DND-41 (cell line): ENCODE measurements at regions not wholly inside any gene's neighbourhood (a gene's known extent, or its start where the extent isn't known, plus 50 kb on each side); places are given as distances from the start of the nearest gene placed in this dataset.

Source experiments
- ATAC-seq: fragments of 200-7000 bp; cut with Tn5 transposase; 3 replicates; pipeline ENCODE4 v1.9.1; 2021; ENCODE audit warnings: low read depth; ENCODE audit not compliant: insufficient read depth
- DNase-seq: peaks from one replicate; pipeline ENCODE4 v3.0.0-alpha.2; 2020
- H2AFZ ChIP-seq: 2 replicates; pipeline ENCODE4 v1.6.0; 2012; ENCODE audit warnings: low read depth, low read length
- H3K27ac ChIP-seq: 2 replicates; pipeline ENCODE4 v1.5.1; 2012; ENCODE audit warnings: low read length, inconsistent platforms
- H3K27me3 ChIP-seq: fragments of 200-600 bp; sonication (generic); 2 replicates; pipeline ENCODE4 v1.6.0; 2012; ENCODE audit warnings: low read length, mild to moderate bottlenecking, inconsistent platforms; ENCODE audit not compliant: insufficient read depth, poor library complexity
- H3K36me3 ChIP-seq: 2 replicates; pipeline ENCODE4 v1.5.1; 2012; ENCODE audit warnings: low read length, inconsistent platforms; ENCODE audit not compliant: insufficient read depth
- H3K4me1 ChIP-seq: 2 replicates; pipeline ENCODE4 v1.5.1; 2012; ENCODE audit warnings: mild to moderate bottlenecking, low read length; ENCODE audit not compliant: insufficient read depth
- H3K4me2 ChIP-seq: 2 replicates; pipeline ENCODE4 v1.6.0; 2012; ENCODE audit warnings: mild to moderate bottlenecking, moderate library complexity, low read length, inconsistent platforms; ENCODE audit not compliant: insufficient read depth
- H3K4me3 ChIP-seq, 2 experiments: fragments of 200-600 bp in 1 of 2; shearing (Covaris generic) in 1 of 2; 2 replicates each; pipeline ENCODE4 v1.5.1; 2012 to 2016; ENCODE audit warnings: inconsistent platforms in 2 of 2, low read length in 2 of 2, mild to moderate bottlenecking in 2 of 2, low read depth in 1 of 2, moderate library complexity in 1 of 2
- H3K79me2 ChIP-seq: 2 replicates; pipeline ENCODE4 v1.6.0; 2012; ENCODE audit warnings: low read length, inconsistent platforms; ENCODE audit not compliant: insufficient read depth
- H3K9ac ChIP-seq: 2 replicates; pipeline ENCODE4 v1.6.0; 2012; ENCODE audit warnings: low read depth, mild to moderate bottlenecking, inconsistent platforms, low read length, moderate library complexity
- H3K9me3 ChIP-seq: 2 replicates; pipeline ENCODE4 v1.5.1; 2012; ENCODE audit warnings: low read length, moderate library complexity, mild to moderate bottlenecking, inconsistent platforms; ENCODE audit not compliant: insufficient read depth, severe bottlenecking
- H4K20me1 ChIP-seq: 2 replicates; pipeline ENCODE4 v1.6.0; 2012; ENCODE audit warnings: low read length; ENCODE audit not compliant: insufficient read depth
- EZH2 ChIP-seq: IDR thresholded peaks from 3 replicates; pipeline ENCODE4 v1.6.1; 2012; ENCODE audit warnings: borderline replicate concordance, low read depth, mild to moderate bottlenecking, moderate library complexity, low read length, inconsistent platforms; ENCODE audit not compliant: severe bottlenecking
- TF ChIP-seq, protein P1 (sequence below): IDR thresholded peaks from 2 replicates; pipeline ENCODE4 v1.5.1; 2012; ENCODE audit warnings: borderline replicate concordance, low read length, moderate library complexity, mild to moderate bottlenecking; ENCODE audit not compliant: poor library complexity, severe bottlenecking; ENCODE audit errors: extremely low read depth

DNA sequence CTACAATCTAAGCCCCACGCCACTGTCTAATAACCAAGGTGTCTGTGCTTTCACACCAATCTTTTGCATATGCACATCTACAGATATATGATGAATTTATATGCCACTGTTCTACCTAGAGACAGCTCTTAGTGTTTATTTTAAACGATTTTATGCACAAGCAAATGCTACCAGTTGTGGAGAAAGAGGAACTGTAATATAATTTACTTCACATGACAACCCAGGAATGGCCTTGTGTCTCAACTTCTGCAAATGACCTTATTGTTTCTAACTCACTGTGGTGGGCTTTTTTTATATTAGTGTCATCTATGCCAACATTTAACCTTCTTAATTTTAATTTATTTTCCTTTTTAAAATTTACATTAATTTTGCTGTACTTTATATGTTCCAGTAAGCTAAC lies 531.1 kb upstream of the TLE4 start:
- no peak overlapping the region for H2AFZ ChIP-seq
- H3K4me2 ChIP-seq = no peak overlapping the region
- TF ChIP-seq EZH2 = no peak
- TF ChIP-seq, protein P1, sequence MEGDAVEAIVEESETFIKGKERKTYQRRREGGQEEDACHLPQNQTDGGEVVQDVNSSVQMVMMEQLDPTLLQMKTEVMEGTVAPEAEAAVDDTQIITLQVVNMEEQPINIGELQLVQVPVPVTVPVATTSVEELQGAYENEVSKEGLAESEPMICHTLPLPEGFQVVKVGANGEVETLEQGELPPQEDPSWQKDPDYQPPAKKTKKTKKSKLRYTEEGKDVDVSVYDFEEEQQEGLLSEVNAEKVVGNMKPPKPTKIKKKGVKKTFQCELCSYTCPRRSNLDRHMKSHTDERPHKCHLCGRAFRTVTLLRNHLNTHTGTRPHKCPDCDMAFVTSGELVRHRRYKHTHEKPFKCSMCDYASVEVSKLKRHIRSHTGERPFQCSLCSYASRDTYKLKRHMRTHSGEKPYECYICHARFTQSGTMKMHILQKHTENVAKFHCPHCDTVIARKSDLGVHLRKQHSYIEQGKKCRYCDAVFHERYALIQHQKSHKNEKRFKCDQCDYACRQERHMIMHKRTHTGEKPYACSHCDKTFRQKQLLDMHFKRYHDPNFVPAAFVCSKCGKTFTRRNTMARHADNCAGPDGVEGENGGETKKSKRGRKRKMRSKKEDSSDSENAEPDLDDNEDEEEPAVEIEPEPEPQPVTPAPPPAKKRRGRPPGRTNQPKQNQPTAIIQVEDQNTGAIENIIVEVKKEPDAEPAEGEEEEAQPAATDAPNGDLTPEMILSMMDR = no peak
- no peak overlapping the region for H3K4me3 ChIP-seq
- no peaks in the 10 kb centered on the region for H3K4me1 ChIP-seq
- H3K36me3 ChIP-seq = no peaks in the 10 kb centered on the region
- no peaks in the 10 kb centered on the region for H3K79me2 ChIP-seq
- DNase-seq (no peak), ATAC-seq (no peak)
- no peaks in the 10 kb centered on the region for H4K20me1 ChIP-seq
- H3K27me3 ChIP-seq = no peaks in the 10 kb centered on the region
- H3K9ac ChIP-seq = no peak overlapping the region
- no peak overlapping the region for H3K27ac ChIP-seq
- no peaks in the 10 kb centered on the region for H3K9me3 ChIP-seq

DNA sequence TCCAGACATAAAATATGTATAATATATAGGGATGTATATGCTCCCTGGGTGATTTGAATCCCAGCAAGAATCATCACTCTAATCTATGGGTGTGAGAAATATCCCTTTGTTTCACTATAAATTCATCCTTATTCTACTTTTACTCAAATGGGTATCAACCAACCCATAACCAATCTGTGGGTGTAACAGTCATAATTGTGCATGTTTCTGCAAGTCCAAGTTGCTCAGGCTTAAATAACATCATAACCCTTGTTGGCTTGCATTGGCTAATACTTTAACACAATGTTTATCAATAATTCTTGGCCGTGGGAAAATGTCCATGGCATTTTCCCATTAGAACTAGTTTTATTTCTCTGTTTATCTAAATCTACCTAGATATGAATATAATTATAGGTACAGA lies 530.5 kb upstream of the TLE4 start:
- TF ChIP-seq EZH2 = no peak
- TF ChIP-seq, protein P1 = no peak
- no peak for DNase-seq
- Histone ChIP-seq H3K4me3 (no peak overlapping the region), H3K79me2 (no peaks in the 10 kb centered on the region), H3K4me2 (no peak overlapping the region), H3K4me1 (no peaks in the 10 kb centered on the region), H2AFZ (no peak overlapping the region), H3K27me3 (no peaks in the 10 kb centered on the region), H3K27ac (no peak overlapping the region), H4K20me1 (no peaks in the 10 kb centered on the region), H3K36me3 (no peaks in the 10 kb centered on the region), H3K9ac (no peak overlapping the region), H3K9me3 (no peaks in the 10 kb centered on the region)
- ATAC-seq = no peak

DNA sequence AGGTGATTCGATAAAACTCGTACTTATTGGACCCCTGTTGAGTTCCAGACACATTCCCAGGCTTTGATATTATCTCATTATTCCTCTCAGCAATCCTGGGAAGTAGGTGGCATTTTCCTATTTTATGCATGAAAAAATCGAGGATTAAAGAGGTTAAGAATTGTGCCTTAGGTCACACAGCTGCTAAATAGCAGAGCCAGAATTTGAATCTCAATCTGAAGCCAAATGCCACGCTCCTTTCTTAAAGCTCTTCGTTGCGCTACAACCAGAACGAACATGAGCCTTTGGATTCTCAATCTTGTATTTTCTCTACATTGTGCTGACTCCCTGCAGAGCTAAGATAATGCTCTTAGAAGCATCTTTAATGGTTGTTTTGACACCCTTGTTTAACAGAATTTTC lies 527.8 kb upstream of the TLE4 start:
- ATAC-seq (no peak), DNase-seq (no peak)
- H3K9ac ChIP-seq = no peak overlapping the region
- TF ChIP-seq EZH2 = no peak
- TF ChIP-seq, protein P1 = no peak
- no peaks in the 10 kb centered on the region for H3K79me2 ChIP-seq
- H2AFZ ChIP-seq = no peak overlapping the region
- no peaks in the 10 kb centered on the region for H4K20me1 ChIP-seq
- no peak overlapping the region for H3K4me2 ChIP-seq
- H3K4me1 ChIP-seq = no peaks in the 10 kb centered on the region
- H3K36me3 ChIP-seq = no peaks in the 10 kb centered on the region
- H3K9me3 ChIP-seq = no peaks in the 10 kb centered on the region
- H3K27ac ChIP-seq = no peak overlapping the region
- no peak overlapping the region for H3K4me3 ChIP-seq
- no peaks in the 10 kb centered on the region for H3K27me3 ChIP-seq

DNA sequence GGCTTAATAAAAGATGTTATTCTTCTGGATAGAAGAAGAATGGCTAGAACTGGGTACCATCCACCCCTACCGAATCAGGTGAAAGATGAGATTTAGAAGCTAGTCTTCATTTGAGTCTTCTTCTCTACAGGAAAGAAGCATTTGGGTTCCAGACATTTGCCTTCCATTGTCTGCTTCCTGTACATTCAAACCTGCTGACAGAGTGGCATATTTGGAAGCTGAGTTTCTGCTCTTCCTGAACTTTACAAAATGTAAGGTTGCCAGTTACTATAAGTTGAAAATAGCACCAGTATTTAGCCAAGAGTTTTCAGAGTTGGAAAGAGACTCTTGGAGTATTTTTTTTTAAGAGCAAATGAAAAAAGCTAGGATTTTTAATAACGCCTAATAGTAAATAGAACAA lies 525.4 kb upstream of the TLE4 start:
- no peak overlapping the region for H3K9ac ChIP-seq
- TF ChIP-seq, protein P1 = no peak
- TF ChIP-seq EZH2 = no peak
- H3K4me1 ChIP-seq = no peaks in the 10 kb centered on the region
- H3K36me3 ChIP-seq = no peaks in the 10 kb centered on the region
- no peak for ATAC-seq
- no peak overlapping the region for H3K4me3 ChIP-seq
- no peaks in the 10 kb centered on the region for H4K20me1 ChIP-seq
- no peak overlapping the region for H2AFZ ChIP-seq
- no peak for DNase-seq
- no peaks in the 10 kb centered on the region for H3K9me3 ChIP-seq
- H3K79me2 ChIP-seq = no peaks in the 10 kb centered on the region
- no peaks in the 10 kb centered on the region for H3K27me3 ChIP-seq
- H3K27ac ChIP-seq = no peak overlapping the region
- H3K4me2 ChIP-seq = no peak overlapping the region
